ENCODE measurements at regions not wholly inside any gene's neighbourhood (a gene's known extent, or its start where the extent isn't known, plus 50 kb on each side); places are given as distances from the start of the nearest gene placed in this dataset.

- TF ChIP-seq CTCF (IDR thresholded peaks at IDR 0.05) (no peak), POLR2A (IDR thresholded peaks at IDR 0.05) (no peak)
Measured at GRCh38 chr5:124154714-124155113, 591.7 kb downstream of the ZNF608 start.

All from lower leg skin (tissue), 3 donors.